Caco-2 (cell line): ENCODE measurements at regions not wholly inside any gene's neighbourhood (a gene's known extent, or its start where the extent isn't known, plus 50 kb on each side); places are given as distances from the start of the nearest gene placed in this dataset.

Experiments
- BruUV-seq: library from RNA; stranded (reverse); fragments of 400-500 nt; replicated peaks from 2 replicates; lab custom pipeline; 2021; lab: Mats Ljungman, UMichigan
- CTCF ChIA-PET: fragments of 300-600 bp; sonication (Branson Sonifier 250); formaldehyde crosslinking; loops from one replicate; lab custom pipeline; 2022; ENCODE audit warnings: antibody characterized with exemption; lab: Charles Lee
- POLR2A ChIA-PET: fragments of 300-600 bp; sonication (Branson Sonifier 250); formaldehyde crosslinking; loops from one replicate; lab custom pipeline; 2022; ENCODE audit warnings: antibody characterized with exemption; lab: Charles Lee
- DNase-seq, 2 experiments: peaks; one replicate each; pipeline versions ENCODE4 v3.0.0 to v3.0.0-alpha.2; 2020 to 2022
- H3K27me3 ChIP-seq: replicated peaks from 2 replicates; pipeline ENCODE4 v1.6.0; 2011; ENCODE audit warnings: low read length; ENCODE audit not compliant: control insufficient read depth, insufficient read depth
- H3K36me3 ChIP-seq: 2 replicates; pipeline ENCODE4 v1.5.1; 2011; ENCODE audit warnings: low read length; ENCODE audit not compliant: control insufficient read depth, insufficient read depth
- H3K4me1 ChIP-seq: fragments of 250-450 bp; sonication (Bioruptor Pico); 2 replicates; pipeline ENCODE4 v1.5.1; 2020; ENCODE audit warnings: mild to moderate bottlenecking
- H3K4me3 ChIP-seq: 2 replicates; pipeline ENCODE4 v1.5.1; 2011; ENCODE audit warnings: low read depth, mild to moderate bottlenecking, control low read depth, low read length
- H3K9me3 ChIP-seq: fragments of 250-450 bp; sonication (Bioruptor Pico); 2 replicates; pipeline ENCODE4 v1.5.1; 2020; ENCODE audit warnings: mild to moderate bottlenecking, moderate library complexity
- H3K27ac Mint-ChIP-seq: one replicate; pipeline ENCODE4 v1.8.0; 2022; ENCODE audit warnings: mixed read lengths; ENCODE audit not compliant: unreplicated experiment
- H3K27me3 Mint-ChIP-seq: one replicate; pipeline ENCODE4 v1.8.0; 2022; ENCODE audit warnings: mixed read lengths; ENCODE audit not compliant: insufficient read depth, unreplicated experiment
- H3K36me3 Mint-ChIP-seq: one replicate; pipeline ENCODE4 v1.8.0; 2022; ENCODE audit warnings: mild to moderate bottlenecking, mixed read lengths; ENCODE audit not compliant: insufficient read depth, unreplicated experiment
- H3K4me1 Mint-ChIP-seq: one replicate; pipeline ENCODE4 v1.8.0; 2022; ENCODE audit warnings: low read depth, mixed read lengths; ENCODE audit not compliant: unreplicated experiment
- H3K4me3 Mint-ChIP-seq: one replicate; pipeline ENCODE4 v1.8.0; 2022; ENCODE audit warnings: mild to moderate bottlenecking, moderate library complexity, mixed read lengths; ENCODE audit not compliant: unreplicated experiment
- H3K9me3 Mint-ChIP-seq: one replicate; pipeline ENCODE4 v1.8.0; 2022; ENCODE audit warnings: mixed read lengths; ENCODE audit not compliant: unreplicated experiment
- intact Hi-C: fragments of 100-400 bp; cut with micrococcal nuclease; formaldehyde crosslinking; loops from one replicate; pipeline ENCODE4 v1.10.0; 2022; ENCODE audit not compliant: unreplicated experiment
- TF ChIP-seq, protein P1 (sequence below), 2 experiments: fragments of 200-600 bp in 1 of 2; IDR thresholded peaks; 1 replicate in 1 of 2; 2 replicates in 1 of 2; pipeline versions ENCODE4 v1.5.1 to v1.8.0; 2011 to 2022; ENCODE audit warnings: antibody characterized with exemption in 1 of 2, control low read depth in 1 of 2, inconsistent platforms in 1 of 2, low read depth in 1 of 2, low read length in 1 of 2, mild to moderate bottlenecking in 1 of 2, moderate library complexity in 1 of 2; ENCODE audit not compliant: insufficient read depth in 1 of 2, severe bottlenecking in 1 of 2, unreplicated experiment in 1 of 2

DNA sequence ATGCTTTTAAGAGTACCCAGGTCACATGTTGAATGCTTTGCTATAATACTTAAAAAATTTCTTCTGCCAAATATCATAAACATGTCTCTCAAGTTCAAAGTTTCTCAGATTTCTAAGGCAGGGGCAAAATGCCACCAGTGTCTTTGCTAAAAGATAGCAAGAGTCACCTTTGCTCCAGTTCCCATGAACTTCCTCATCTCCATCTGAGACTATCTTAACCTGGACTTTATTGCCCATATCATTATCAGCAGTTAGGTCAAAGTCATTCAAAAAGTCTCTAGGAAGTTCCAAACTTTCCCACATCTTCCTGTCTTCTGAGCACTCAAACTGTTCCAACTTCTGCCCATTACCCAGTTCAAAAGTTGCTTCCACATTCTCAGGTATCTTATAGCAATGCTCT is 307.6 kb upstream of the TNC start:
- Mint-ChIP-seq H3K27me3 (no peaks in the 10 kb centered on the region), H3K4me3 (no peak overlapping the region), H3K36me3 (no peaks in the 10 kb centered on the region), H3K27ac (no peak overlapping the region), H3K4me1 (no peaks in the 10 kb centered on the region), H3K9me3 (peaks cover 9% of the 10 kb centered on the region)
- TF ChIP-seq, protein P1, sequence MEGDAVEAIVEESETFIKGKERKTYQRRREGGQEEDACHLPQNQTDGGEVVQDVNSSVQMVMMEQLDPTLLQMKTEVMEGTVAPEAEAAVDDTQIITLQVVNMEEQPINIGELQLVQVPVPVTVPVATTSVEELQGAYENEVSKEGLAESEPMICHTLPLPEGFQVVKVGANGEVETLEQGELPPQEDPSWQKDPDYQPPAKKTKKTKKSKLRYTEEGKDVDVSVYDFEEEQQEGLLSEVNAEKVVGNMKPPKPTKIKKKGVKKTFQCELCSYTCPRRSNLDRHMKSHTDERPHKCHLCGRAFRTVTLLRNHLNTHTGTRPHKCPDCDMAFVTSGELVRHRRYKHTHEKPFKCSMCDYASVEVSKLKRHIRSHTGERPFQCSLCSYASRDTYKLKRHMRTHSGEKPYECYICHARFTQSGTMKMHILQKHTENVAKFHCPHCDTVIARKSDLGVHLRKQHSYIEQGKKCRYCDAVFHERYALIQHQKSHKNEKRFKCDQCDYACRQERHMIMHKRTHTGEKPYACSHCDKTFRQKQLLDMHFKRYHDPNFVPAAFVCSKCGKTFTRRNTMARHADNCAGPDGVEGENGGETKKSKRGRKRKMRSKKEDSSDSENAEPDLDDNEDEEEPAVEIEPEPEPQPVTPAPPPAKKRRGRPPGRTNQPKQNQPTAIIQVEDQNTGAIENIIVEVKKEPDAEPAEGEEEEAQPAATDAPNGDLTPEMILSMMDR (IDR thresholded peaks at IDR 0.05; ENCODE audit: insufficient read depth in 1 of 2, low read depth in 1 of 2, low read length in 1 of 2, severe bottlenecking in 1 of 2, unreplicated experiment in 1 of 2): no peak
- Histone ChIP-seq H3K36me3 (no peaks in the 10 kb centered on the region), H3K4me1 (no peaks in the 10 kb centered on the region), H3K27me3 (no peaks in the 10 kb centered on the region), H3K4me3 (no peak overlapping the region), H3K9me3 (peaks cover 6% of the 10 kb centered on the region; the same call in 1 of the 2 replicates)
- POLR2A ChIA-PET: no interaction called here
- BruUV-seq: no TSS peak
- CTCF ChIA-PET: no interaction called here
- intact Hi-C loops: no loop called here
- no peak for DNase-seq

DNA sequence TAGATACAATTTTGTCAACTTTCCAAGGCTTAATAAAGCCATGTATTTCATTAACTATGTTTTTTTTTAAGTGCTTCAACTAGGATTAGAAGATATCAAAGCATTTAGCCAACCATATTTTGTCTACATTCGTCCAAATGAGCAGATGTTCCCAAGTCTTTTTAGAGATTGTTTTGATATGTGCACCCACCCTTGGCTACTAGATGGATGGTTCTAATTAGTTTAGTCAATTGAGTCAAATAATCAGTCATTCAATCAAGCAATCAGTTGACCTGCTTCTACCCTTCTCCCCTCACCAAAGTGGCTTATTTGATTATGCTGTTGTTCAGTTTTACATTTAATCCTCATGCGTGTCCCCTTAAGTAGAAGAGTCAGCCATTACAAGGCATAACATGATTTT is 319.5 kb upstream of the TNC start:
- H3K36me3 ChIP-seq: no peaks in the 10 kb centered on the region
- no TSS peak for BruUV-seq
- no peaks in the 10 kb centered on the region for H3K9me3 Mint-ChIP-seq
- no peak overlapping the region for H3K27ac Mint-ChIP-seq
- H3K4me1 Mint-ChIP-seq: no peaks in the 10 kb centered on the region
- H3K27me3 Mint-ChIP-seq: no peaks in the 10 kb centered on the region
- ChIA-PET POLR2A (no interaction called here), CTCF (no interaction called here)
- H3K4me3 Mint-ChIP-seq: no peak overlapping the region
- no peaks in the 10 kb centered on the region for H3K27me3 ChIP-seq
- H3K4me3 ChIP-seq: no peak overlapping the region
- TF ChIP-seq, protein P1 (IDR thresholded peaks at IDR 0.05; ENCODE audit: insufficient read depth in 1 of 2, low read depth in 1 of 2, low read length in 1 of 2, severe bottlenecking in 1 of 2, unreplicated experiment in 1 of 2): no peak
- no peaks in the 10 kb centered on the region for H3K4me1 ChIP-seq
- intact Hi-C loops: loop anchor here (10.0 kb wide), 1 partner anchor 143 kb away; no protein-coding TSS in a partner anchor
- no peak for DNase-seq
- H3K36me3 Mint-ChIP-seq: no peaks in the 10 kb centered on the region
- H3K9me3 ChIP-seq: no peaks in the 10 kb centered on the region

DNA sequence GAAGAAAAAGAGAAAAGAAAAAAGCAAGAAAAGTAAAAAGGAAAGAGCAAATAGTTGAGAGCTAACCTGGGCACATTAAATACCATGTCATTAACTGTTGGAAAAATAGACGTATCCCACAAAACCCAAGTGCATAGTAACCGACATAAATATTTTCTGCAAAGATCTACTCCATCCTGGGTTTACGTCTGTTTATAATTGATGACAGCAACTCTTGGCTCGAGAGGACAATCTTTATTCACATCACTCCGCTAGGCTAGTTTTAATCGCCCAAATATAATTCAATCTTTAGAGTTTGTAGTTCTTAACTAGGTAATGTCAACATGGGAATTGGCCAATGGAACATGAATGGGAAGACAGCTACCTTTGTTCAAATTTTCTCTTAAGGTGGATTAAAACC is 321.7 kb upstream of the TNC start:
- H3K9me3 ChIP-seq: no peaks in the 10 kb centered on the region
- H3K27me3 ChIP-seq: no peaks in the 10 kb centered on the region
- no peaks in the 10 kb centered on the region for H3K36me3 ChIP-seq
- Mint-ChIP-seq H3K9me3 (no peaks in the 10 kb centered on the region), H3K27ac (no peak overlapping the region), H3K4me1 (no peaks in the 10 kb centered on the region), H3K36me3 (no peaks in the 10 kb centered on the region), H3K27me3 (no peaks in the 10 kb centered on the region), H3K4me3 (no peak overlapping the region)
- BruUV-seq: no TSS peak
- no peak overlapping the region for H3K4me3 ChIP-seq
- no peaks in the 10 kb centered on the region for H3K4me1 ChIP-seq
- TF ChIP-seq, protein P1 (IDR thresholded peaks at IDR 0.05; ENCODE audit: insufficient read depth in 1 of 2, low read depth in 1 of 2, low read length in 1 of 2, severe bottlenecking in 1 of 2, unreplicated experiment in 1 of 2): no peak
- ChIA-PET CTCF (no interaction called here), POLR2A (no interaction called here)
- intact Hi-C loops: loop anchor here (10.0 kb wide), 1 partner anchor 145 kb away; no protein-coding TSS in a partner anchor
- no peak for DNase-seq
